SH-SY5Y (cell line): ENCODE measurements at regions not wholly inside any gene's neighbourhood (a gene's known extent, or its start where the extent isn't known, plus 50 kb on each side); places are given as distances from the start of the nearest gene placed in this dataset.

Experiments used
- GATA2 ChIP-seq: IDR thresholded peaks from 2 replicates; pipeline ENCODE4 v1.6.1; 2011; ENCODE audit warnings: mild to moderate bottlenecking, low read depth, low read length
- GATA3 ChIP-seq: IDR thresholded peaks from 2 replicates; pipeline ENCODE4 v1.6.1; 2011; ENCODE audit warnings: low read depth, mild to moderate bottlenecking, low read length, moderate library complexity

DNA sequence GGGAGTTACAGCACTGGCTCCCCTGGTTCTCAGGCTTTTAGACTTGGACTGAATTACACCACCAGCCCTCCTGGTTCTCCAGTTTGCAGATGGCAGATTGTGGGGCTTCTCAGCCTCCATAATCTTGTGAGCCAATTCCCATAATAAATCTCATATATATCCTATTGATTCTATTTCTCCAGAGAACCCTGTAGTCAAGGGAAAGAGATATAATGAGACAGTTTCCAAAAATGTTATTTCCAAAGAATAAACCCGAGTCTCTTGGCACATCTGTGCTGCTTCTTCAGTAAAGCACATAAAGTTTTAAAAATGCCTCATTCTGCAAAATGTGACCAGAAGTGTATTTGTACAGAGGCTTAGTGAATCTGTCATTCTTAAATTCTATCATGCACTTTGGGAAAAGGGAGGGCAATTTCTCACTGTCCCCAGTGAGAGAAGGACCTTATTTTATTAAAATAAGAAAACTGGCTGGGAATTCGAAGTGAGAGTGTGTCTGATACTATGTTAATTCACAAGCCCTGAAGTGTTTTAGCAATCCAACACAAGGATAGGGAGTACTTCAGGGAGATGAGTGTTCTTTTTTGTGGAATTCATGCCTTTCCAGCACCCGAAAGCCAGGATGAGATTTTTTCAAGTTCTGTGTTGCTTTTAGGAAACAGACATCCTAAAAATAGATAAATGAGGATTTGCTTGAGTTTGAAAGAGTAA is 282.4 kb upstream of the CHAC2 start:
- TF ChIP-seq GATA3 (no peak), GATA2 (no peak)

DNA sequence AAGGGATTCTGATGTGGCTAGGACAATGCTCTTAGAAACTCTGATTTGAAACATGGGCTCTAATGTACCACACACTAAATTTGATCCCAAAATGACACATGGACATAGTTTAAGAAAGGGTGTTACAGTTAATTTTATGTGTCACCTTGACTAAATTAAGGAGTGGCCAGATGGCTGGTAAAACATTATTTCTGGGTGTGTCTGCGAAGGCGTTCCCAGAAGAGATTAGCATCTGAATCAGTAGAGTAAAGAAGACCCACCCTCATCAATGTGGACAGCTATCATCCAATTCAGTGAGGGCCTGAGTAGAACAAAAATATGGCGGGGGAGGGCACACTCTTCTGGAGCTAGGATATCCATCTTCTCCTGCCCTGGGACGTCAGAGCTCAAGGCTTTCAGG is 283.1 kb upstream of the CHAC2 start:
- TF ChIP-seq GATA3 = no peak

DNA sequence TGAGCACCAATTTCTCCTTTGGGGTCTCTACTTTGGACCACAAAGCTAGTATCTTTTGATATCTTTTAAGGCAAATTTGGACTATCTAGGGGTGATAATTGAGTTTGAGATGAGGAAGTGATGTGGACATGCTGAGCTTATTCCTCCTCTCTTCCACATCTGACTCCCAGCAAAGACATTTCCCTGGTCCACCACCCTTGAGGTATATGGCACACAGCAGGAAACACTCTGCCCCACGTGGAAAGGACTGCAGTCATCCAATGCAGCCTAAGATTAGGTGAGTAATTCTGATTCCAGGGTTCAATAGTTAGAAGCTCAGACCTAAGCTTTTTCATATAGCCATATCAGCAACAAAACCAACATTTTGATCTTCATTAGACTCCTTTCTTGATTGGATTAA is 290.1 kb upstream of the CHAC2 start:
- TF ChIP-seq GATA2 (no peak), GATA3 (no peak)

DNA sequence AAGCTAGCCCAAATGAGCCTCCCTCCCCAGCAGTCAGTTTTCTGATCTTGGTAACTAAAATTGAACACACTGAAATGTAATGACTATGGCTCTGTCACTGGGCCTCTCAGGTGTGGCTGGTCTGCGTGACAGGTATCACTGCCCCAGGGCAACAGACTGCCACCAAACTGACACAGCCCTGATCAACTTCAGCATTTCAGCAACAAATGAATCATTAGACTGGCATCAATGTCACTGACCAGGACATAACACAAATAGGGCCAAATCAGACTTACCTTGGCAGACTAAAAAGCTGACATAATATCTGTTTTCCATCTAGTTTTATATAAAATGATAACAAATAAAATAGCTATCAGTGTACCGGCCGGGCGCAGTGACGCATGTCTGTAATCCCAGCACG is 290.8 kb upstream of the CHAC2 start:
- TF ChIP-seq GATA3 = no peak
- TF ChIP-seq GATA2 = no peak

DNA sequence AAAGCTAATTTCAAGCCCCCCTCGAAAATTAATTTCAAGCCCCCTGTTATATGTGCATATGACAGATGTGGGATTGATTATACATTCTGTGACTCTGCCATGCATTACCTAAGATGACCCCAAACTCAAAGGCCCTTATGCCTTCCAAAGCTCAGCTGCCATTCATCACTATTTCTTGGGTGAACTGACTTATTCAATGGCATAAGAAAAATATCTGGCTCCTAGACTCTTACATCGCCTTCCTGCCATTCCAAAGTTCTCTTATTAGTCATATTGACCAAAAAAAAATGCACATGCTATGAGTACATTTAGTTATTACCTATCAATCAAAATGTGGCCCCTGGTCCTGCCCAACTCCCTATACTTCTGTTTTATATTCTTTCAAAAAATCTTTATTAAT is 291.8 kb upstream of the CHAC2 start:
- TF ChIP-seq GATA3 = no peak
- no peak for TF ChIP-seq GATA2

DNA sequence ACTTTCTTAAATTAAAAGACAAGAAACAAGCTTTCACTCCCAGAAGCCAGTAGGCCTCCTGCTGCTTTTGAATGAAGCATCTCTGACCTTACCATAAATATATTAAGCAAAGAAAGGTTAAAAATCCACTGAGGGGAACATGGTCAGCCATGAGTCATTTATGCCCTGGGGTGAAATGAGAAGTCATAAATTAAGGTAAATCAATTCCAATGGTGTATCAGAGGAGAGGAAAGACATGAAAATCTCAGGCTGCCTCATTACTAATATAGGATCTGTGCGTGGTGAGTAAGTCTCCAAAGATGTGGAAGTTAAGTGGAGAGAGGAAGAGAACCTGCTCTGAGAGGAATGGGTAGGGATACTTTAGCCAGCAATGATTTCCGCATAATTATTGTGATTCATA is 292.3 kb upstream of the CHAC2 start:
- no peak for TF ChIP-seq GATA2
- TF ChIP-seq GATA3 = no peak

DNA sequence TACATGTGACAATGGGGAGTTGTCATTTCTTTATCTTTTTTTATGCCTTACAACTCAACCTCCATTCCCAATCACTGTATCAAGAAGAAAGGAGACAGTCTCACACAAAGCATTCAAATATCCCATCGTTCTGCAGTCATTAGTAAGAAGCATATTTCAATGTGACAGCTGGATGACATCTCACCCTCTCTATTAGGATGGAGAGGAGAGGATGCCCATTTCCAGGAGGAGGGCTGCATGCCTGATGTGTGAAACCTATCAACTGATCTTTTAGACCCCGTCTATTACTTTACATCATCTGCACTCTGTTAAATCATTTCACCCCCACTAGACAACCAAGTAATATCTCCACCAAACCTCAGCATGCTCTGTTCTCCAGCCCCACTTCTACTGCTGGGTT is 292.7 kb upstream of the CHAC2 start:
- no peak for TF ChIP-seq GATA3
- TF ChIP-seq GATA2 = no peak

DNA sequence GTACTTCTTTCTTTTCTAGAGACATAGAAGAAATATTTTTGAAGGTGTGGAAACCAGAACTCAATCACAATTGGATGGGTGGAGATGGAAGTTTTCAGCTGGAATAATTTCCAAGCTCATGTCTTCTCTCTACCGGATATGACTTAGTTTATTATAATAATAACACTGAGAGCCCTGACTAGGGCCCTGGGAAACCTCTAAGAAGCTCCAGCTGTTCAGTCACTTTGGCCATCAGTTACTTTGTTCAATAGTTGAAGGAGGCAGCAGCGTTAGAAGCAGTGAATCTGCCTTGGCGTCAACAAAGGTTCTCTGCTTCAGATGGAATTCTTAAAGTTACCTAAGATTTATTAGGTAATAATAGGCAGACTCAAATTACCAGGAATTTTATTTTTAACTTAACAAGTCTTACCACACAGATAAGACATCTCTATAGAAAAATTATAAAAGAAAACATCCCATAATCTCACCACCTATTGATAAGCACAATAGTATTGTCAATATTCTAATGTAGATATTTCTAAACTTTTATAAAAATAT is 293.8 kb upstream of the CHAC2 start:
- TF ChIP-seq GATA2 = no peak
- no peak for TF ChIP-seq GATA3

DNA sequence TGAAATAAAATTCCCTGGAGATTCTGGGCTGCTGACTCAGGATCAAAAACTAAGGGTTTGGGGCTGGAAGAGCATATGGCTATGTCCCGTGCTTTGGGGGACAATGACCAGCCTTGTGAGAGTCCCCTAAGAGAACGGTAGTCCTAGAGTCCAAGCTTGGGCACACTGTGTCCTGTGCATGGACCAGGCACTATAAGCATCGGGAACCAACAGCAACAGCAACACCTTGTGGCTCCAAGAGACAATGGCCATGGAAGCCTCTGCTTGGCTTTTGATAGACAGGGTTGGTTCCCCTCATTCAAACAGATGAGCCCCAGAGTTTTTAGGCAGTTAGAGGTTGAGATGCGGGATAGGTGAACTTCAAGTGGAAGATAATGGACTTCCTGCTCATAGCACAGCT is 294.4 kb upstream of the CHAC2 start:
- TF ChIP-seq GATA2 = no peak
- TF ChIP-seq GATA3 = no peak

DNA sequence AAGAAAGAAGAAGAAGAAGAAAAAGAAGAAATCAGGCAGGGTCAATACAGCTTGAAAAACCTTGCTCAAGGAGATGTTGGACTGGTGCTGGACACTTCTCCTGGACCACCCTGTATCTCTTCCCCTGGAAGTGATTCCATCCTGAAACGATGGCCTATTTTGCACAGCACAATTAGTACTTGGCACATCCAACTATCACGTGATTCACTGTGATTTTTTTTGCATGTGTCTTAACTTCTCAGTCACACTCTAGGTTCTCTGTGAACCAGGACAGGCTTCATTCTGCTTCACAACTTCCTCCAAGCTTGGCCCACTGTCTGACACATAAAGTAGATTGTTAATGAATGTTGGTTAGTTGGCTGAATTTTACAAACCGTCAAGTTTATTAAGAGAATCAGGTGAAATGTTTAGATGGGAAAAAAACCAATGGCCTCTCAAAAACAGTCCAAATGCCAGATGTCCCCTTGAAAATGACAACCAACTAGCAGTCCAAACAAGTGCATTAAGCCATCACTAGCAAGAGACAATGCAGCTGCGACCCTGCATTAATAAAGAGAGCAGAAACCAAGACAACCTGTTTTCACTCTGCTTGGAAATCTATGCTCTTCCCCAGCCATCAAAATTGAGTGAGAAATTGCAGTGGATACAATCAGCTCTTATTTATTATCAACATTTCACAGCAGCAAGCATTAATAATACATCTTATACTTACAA is 300.0 kb upstream of the CHAC2 start:
- TF ChIP-seq GATA2 = no peak
- TF ChIP-seq GATA3 = no peak

DNA sequence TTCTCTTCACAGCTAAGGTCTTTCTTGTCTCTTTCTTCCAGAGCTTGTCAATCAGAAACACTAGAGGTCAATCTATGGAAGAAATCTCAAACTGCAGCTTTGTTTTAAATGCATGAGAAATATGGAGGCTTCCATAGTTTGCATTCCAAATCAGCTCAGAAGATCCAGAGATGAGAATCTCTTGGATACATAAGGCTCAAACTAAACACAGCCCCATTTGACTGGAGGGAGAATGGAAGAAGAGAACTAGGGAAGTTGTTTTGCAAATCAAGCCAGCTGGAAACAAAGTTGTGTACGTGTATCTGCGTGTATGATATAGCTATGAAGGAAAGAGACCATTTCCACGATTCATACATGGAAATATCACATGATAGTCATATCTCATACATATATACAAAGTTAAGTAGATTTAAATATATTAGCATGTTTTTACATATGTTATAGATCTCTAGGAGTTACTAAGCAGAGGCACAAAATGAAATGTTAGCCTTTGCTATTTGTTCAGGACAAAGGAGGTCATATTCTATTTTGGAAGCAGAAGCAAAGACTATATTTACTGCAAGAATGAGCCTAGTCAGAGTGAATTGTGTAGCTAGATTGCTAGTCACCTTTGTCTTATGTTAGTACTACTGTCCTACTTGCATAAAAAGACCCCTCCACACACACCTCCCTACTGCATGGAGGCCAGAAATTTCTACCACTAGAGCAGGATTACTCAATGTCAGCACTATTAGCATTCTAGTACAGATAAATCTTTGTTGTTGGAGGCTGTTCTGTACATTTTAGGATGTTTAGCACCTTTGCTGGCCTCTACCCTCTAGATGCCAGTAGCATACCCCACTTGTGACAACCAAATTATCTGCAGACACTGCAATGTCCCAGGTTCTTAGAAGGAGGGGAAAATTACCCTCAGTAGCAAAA is 303.5 kb upstream of the CHAC2 start:
- TF ChIP-seq GATA3 = no peak
- no peak for TF ChIP-seq GATA2

DNA sequence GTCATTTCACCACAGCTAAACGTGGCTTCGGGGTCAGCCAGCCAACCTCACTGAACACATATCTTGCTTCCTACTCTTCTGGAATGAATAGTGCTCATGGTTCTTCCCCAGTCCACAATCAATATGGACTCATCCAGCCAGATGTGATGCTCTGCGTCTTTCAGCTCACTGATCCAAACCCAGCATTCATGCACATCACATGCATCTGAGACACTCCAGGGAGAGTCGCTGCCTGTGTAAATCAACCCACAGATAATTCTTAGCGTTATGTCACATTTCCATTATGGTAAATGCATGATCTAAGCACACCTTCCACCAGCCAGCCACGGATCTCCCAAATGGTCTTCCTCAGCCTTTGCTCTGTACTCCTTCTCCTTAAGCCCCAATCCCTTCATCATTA is 306.7 kb upstream of the CHAC2 start:
- TF ChIP-seq GATA2 (no peak), GATA3 (no peak)

DNA sequence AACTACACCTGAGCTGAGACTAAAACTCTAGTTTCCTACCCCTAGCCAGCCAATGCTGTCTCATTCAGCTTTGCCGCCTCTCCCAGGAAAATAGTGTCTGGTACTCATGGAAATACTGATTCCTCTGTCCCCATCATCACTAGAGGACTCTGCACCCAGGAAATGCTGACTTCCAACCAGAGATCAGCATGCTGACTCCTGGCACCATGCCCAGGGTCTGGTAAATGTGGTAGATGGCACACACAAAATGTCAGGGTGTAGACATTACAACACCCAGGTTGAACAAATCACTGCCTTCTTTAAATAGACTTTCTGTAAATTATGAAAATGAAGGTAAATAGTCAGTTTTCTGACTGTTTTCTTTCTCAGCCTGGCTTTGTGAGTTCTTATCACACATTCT is 307.3 kb upstream of the CHAC2 start:
- TF ChIP-seq GATA3 (no peak), GATA2 (no peak)

DNA sequence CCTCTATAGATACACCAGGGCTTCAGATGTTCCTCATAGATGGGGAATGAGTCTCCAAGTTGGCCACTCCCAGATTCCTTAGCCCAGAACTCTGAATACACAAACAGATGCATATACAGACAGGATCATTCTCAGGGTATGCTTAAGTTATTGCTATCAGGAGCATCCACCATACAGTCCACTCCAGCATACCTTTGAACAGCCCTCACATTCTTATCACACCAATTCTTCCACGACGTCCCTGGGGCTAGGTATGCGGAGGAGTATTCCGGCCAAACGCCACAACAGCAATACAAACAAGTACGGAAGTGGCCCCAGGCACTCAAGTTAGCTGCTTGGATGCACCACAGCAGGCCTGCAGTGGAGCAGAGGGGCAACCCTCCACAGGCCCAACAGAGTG is 312.5 kb upstream of the CHAC2 start:
- TF ChIP-seq GATA2 = no peak
- no peak for TF ChIP-seq GATA3
